CD4-positive, alpha-beta T cell treated with Interleukin-4 for 1 hour (primary cell): ENCODE measurements at regions not wholly inside any gene's neighbourhood (a gene's known extent, or its start where the extent isn't known, plus 50 kb on each side); places are given as distances from the start of the nearest gene placed in this dataset.
"Not testable (repeated sequence)": the region's sequence is repeated elsewhere in the genome, so short reads cannot be mapped to it uniquely, and the experiment has no call there.

Source experiments
- DNase-seq, 2 donors: peaks; one replicate each; pipeline ENCODE4 v3.0.0-alpha.2; 2020 to 2022

DNA sequence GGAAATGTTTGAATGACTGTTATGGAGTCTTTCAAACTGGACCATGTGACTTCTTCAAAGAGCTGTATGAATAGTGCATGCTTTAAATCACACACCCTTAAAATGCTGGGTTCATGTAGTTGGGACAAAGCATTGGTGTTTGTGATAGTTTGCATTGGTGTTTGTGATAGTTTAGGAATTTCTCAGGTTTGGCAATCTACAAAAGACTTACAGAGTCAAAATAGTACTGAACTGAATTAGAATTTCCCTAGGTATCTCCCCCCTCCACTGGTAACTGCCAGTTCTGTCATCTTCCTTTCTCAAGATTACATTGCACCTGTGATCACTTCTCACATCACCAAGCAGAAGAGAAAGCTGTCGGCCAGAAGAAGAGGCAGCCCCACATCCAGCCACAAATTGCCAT, 261.1 kb downstream of the GATA3 start:
- no peak for DNase-seq

DNA sequence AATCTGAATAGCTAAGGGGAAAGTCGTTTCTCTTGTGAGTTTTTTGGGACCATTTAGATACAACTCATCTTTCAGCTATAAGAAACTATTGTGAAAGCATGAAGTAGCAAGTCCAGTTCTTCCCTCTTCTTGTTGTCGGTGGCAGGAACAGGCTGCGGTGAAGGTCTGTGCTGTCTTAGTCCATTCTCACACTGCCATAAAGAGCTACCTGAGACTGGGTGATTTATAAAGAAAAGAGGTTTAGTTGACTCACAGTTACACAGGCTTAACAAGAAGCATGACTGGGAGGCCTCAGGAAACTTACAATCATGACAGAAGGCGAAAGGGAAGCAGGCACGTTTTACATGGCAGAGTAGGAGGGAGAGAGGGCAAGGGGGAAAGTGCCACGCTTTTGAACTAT, 261.8 kb downstream of the GATA3 start:
- no peak for DNase-seq

DNA sequence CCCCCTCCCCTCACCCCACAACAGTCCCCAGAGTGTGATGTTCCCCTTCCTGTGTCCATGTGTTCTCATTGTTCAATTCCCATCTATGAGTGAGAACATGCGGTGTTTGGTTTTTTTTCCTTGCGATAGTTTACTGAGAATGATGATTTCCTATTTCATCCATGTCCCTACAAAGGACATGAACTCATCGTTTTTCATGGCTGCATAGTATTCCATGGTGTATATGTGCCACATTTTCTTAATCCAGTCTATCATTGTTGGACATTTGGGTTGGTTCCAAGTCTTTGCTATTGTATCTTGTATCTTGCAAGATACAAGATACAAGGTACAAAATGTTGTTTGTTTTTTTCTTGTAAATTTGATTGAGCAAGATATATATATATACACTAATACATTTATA, 263.9 kb downstream of the GATA3 start:
- not testable (repeated sequence) for DNase-seq

DNA sequence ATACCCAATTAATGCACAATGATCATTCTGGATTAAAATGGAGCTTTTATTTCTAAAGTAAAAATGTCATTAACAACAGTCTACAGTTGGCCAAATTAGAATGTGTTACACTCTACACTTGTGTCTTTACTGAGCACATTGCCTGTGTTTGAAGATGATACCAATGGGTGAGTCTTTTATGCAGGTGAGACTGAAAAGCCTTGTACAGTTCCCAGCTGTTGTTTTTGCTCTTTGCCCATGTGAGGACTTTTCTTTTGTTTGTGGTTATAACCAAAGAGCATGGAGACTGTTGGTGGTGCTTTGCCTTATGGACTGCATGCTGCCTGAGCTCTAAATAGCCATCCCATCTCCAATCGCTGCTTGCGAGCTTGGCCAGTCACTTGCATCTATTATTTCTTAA, 264.5 kb downstream of the GATA3 start:
- no peak for DNase-seq

DNA sequence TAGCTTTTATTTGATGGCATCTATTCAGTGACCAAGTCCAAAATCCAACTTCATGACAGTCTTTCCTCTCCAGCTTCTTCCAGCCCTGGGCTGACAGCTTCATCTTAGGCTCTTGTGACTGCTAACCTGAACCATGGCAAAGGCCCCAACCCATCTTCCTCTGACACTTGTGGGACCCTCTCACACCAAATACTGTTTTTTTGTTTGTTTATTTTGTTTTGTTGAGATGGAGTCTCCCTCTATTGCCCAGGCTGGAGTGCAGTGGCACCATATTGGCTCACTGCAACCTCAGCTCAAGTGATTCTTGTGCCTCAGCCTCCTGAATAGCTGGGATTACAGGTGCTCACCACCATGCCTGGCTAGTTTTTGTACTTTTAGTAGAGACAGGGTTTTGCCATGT, 265.2 kb downstream of the GATA3 start:
- no peak for DNase-seq

DNA sequence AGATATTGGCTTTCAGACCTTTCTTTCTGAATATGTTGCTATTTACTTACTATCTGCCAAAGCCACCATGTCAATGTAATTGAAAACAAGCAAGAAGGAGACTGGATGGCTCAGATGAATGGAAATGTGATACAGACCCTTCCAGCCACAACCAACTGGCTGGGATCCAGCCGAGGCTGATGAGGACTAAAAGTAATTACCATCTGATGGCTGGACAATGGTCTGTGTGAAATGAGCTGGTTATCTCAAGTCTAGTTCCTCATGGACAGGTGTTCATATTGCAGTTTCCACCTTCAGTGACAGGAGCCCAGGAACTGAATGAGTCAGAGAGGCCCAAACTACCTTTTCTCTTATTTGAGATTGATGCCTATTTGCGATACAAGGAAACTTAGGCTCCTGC, 267.5 kb downstream of the GATA3 start:
- DNase-seq, result no peak

DNA sequence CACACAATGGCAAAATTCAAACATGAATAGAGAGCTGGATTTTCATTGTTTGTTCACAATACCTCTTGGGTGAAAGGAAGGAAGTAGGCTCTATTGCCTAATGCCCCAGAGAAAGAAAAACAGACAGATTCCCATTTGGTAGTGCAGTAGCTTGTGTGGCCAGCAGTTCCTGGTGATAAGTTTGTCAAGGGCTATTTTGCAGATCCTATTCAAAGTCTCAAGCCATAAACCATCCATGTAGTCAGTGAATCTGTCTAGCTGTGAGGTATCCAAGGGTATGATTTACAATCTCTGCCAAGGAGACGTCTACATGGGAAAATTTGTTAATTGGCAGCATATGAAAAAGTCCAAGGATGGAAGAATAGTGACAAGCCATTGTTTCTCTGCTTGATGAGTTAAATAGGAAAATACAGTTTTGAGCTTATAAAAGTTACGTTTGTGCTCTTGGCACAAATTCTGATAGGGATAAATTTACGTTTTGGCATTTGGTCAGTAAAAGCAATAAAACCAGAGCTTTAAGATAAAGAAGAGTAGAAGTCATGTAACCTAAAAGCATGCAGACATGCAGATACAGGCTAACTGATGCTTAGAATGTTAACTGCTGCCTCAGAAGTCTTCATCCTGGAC, 269.1 kb downstream of the GATA3 start:
- DNase-seq, result no peak

DNA sequence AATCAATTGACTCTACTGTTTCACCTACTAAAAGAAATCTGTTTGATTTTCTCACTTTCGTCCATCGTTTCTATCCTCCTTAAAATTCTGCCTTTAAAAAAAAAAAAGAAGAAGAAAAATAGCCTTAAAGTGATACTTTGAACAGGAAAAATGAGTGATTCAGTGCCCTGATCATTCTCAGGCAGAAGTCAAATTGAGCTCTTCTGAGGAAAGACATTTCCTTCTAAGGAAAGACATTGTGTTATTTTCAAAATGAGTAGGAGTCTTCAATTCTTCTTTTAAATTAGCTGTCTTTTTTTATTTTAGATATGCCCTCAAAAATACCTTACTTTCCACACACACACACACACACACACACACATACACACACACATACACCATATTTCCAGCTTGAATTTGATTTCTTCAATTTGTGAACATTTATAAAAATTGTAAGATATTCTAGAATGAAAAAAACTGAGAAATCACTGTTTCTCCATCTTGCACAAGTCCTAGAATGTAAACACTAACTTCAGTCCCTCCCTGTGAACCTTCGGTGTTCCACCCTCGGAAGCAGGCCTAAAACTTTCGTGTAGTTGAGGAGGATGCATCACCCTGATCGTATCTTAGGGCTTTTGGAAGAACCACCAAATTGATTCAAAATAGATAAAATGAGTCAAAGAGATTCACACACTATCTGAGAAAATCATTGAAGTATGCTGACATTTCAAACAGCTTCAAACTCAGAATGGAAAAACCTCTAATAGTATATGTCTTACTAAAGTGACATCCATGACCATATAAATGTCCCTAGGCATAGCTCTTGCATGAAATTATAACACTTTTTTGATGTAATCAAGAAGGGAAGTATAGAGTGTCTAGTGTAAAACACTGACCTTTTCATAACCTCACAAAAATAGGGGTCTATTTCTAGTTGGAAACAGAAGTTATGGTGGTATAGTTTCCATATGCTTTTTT, 270.8 kb downstream of the GATA3 start:
- no peak for DNase-seq

DNA sequence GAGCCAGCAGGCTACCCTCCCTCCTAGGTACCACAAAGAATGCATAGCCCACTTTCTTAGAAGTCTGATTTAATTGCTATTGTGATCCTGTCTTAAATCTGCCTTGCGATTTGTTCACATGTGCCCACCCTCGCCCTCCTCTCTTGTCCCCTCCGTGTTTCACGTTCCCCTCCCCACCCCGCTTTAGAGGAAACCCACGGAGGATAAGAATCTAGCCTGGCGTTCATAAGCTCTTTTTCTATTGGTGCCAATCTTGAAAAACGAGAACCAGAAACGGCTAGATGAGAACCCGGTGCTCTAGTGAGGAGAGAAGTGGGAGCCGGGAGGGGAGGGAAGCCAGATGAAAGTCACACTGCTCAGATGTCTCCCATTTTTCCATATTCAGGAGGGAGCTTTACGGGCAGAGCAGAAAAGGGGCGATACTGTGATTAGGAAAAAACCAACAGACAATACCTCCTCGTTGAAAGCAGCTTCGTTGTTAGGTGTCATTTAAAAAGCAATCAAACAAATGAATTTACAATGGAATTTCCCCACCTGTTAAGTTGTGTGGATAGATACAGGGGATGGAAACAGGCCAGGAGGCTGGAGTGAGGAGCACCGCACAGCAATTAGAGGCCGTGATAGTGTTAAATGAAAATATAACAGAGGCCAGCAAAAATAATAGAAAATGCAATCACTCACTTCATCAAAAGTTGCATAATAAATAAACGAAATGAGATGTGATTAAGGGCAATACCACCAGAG, 272.1 kb downstream of the GATA3 start:
- no peak for DNase-seq

DNA sequence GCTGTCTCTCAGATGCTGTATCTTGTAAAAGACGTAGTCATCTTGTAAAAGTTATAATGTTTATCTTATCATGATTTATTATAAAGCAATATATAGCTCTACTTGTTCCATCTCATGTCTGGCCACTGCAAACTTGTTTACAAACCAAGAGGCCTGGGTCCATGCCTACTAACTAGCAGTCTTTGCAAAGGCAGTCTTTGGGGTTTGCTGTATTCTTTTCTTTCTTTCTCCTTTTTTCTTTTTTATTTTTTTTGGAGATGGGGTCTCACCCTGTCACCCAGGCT, 272.6 kb downstream of the GATA3 start:
- no peak for DNase-seq

DNA sequence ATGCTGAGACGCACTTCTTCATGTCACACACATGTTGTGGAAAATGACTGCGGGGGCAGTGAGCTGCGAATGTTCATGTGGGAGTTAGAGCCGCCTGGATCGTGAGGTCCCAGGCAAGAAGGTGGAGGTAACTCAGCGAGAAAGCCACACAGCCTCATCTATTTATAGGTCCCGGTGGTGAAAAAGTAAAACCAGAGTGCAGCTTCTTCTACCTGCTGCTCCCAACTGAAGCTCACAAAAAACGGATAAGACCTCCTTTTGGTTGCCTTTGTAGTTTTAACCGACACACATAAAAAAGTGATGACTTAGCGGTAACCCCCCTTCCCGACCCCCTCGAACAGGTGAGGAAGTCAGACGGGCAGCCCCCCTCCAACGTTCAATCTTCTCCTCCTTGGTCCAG, 276.9 kb downstream of the GATA3 start:
- peak in 1 of 2 donors; percentile 64 for DNase-seq

DNA sequence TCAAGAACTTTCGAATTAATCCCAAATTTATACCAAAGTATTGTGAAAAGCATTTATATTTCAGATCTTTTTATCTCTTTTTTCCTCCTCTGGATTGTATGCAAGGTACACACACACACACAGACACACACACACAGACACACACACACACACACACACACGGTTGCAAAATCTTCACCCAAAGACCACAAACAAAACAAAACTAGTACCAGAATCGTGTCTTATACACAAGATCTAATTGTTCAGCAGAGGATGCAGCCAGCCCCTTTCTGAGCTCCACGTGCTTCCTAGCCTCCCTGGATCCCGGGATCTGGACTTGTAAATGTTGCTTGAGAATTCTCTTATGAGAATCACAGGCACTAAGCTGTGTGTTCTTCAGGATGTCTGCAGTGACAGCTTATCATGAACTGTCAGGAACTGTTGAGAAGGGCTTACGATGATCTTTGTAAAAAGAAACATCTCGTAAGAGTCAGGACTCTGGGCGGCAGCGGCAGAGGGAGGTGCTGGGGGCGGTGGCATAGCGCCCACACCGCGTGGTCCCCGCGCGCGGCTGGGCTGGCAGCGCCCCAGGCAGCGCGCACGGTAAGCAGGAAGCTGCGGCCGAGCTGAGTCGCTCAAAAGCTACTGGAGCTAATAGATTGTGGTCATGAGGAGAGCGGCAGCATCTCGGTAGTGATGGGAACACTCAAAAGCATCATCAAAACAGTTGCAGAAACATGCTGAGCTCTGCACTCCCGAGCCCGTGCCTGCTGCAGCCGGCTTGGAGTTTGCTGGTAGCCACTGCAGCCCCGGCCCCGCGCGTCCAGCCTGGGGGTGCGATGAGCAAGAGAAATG, 277.6 kb downstream of the GATA3 start:
- peak; percentile 92 to 94 for DNase-seq

DNA sequence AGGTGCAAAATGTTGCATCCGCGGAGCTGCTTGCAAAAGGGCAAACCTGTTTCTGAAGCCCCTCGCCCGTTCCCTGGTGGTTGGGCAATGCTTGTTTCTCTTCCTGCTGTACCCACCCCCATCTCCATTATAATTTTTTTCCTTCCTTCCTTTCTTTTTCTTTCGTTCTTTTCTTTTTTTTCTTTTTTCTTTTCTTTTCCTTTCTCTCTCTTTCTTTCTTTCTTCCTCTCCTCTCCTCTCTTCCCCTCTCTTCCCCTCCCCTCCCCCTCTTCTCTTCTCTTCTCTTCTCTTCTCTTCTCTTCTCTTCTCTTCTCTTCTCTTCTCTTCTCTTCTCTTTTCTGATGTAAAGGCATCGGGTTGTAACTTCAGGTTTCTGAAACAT, 278.2 kb downstream of the GATA3 start:
- no peak for DNase-seq

DNA sequence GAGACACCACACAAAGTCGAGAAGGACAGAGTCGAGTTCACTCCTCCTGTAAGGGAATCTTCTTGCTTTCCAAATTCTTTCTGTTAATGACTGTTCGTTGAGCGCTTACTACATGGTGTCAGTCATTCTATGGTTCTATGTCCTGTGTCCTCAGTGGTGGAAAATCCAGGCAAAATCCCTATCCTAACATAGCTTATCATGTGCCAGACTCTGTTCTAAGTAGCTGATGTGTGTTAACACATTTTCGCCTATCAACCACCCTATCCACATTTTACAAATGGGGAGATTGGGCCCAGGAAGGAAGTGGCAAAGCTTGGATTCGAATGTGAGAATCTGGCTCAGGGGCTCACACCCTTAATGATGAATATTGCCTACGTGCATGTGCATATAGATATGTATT, 280.1 kb downstream of the GATA3 start:
- DNase-seq, result no peak

DNA sequence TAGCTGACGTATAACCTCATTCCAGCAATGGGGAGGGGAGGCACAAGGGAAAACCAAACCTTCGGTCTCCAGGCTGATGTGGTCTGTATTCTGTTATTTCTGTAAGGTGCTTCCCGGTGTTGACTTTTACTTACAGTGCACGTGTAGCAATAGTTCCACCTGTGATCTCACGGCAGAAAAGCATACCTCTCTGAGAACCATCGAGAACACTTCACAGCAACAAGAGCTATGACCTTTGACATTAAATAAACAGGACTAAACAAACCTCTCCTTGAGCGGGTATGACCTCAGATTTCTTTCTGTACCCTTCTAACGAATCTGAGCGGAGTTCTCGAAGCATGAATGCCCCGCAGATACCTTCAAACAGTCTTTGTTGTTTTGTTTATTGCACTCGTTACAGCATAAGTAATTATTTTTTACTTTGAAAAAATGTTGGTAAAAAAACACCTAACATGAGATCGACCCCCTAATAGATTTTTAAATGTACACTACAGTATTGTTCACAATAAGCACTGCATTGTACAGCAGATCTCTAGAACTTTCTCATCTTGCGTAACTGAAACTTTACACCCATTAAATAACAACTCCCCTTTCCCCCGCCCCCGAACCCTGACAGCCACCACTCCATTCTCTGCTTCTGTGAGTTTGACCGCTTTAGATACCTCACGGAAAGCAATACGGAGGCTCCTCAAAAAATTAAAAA, 282.3 kb downstream of the GATA3 start:
- DNase-seq, result peak in 1 of 2 donors; percentile 24

DNA sequence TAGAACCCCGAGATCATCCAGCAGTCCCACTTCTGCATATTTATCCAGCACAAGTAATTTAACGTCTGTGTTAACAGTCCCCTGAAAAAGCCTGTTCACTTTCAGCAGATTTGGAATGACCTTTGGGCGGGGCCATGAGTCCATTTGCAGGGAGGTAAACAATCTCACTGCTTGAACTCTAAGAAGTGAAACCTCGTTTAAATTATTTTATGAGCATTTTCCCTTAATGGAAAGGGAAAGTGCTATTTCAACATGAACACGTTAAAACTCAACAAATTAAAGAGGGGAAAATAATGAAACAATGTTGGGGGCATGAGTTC, 282.8 kb downstream of the GATA3 start:
- no peak for DNase-seq

DNA sequence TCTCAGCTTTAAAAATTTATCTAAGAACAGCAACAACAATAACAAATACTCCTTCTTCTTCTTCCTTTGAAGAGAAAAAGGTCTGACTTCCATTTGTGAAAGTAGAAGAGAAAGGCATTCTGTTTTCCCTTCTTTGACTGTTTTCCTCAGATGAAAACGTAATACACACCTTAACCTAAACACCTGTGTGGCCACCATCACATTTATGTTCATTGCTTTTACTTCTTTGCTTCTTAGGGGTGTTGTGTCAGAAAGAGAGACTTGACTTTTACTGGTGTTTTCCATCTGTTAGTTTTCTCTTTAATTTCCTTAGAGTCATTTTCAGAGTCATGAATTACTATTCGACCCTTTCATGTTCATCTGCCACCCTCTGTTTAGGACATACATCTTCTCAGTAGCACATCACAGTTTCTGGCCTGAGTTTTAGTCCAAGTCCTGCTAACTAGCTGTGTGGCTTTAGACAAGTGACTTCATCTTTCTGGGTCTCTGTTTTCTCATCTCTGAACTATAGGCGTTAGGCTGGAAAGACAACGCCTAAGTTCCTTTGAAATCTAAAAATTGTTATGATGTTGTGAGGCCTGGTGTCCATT, 283.8 kb downstream of the GATA3 start:
- no peak for DNase-seq

DNA sequence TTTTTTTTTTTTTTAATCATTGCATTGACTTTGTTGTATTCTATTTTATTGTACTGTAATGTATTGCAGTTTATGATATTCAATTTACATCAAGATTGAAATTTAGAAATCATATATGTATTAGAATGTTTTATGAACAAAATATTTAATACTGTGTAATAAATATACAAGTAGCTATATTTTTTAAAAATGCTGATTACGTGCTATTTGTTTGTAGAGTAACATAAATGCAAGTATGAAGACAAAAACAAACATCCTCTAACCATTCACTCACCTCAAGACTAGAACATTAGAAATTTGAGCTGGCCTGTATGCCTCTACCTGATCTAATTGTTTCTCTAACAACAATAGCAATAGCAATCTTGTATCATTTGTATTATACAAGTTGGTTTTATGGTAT, 290.3 kb downstream of the GATA3 start:
- no peak for DNase-seq

DNA sequence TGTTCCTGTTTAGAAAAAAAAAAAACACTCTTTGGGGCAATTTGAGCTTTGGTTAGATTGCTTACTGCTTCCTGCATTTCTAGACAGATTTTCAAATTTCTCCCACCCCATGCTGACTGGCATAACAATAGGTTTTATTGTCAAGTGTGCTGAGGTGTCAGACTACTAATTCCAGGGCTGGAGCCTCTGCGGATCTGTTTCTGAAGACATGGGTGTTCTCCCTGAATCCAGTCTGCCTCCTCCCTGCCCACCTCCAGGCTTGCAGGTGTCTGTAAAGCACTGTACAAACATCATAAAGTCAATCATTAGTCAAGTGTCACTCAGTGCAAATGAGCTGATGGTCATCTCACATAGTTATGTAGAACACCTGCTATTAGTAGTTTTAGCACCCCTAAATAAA, 292.4 kb downstream of the GATA3 start:
- DNase-seq, result no peak

DNA sequence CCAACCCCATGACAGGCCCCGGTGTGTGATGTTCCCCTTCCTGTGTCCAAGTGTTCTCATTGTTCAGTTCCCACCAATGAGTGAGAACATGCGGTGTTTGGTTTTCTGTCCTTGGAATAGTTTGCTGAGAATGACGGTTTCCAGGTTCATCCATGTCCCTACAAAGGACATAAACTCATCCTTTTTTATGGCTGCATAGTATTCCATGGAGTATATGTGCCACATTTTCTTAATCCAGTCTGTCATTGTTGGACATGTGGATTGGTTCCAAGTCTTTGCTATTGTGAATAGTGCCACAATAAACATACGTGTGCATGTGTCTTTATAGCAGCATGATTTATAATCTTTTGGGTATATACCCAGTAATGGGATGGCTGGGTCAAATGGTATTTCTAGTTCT, 293.1 kb downstream of the GATA3 start:
- not testable (repeated sequence) for DNase-seq

DNA sequence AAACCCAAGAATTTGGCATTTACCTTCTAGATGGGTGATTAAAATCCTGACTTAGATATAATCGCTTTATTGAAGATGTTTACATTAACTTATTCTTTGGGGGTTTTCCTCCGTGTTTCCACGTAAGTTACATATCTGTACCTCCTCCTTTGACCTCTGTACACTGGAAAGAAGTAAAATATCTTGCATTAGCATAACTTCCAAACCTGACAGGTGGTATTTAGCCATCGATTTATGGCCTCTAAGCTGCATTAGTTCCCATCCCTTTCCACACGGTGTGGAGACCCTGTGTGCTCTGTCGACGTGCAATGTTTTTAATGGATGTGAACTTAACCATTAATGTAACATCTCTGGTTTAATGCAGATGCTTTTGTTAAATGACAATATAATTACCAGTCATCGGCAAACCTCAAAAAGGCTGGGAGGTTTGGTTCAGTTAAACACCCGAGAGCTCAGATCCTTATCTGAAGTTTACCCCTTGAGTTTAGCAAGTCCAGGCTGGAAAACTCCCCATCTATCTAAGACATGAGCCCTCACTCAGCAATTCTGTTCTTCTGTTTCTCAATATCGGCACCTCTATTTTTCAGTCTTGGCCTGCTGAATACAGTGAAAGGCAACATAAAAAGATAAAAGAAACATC, 295.2 kb downstream of the GATA3 start:
- DNase-seq, result no peak
